NCI-H2227 treated with DMSO at 0.1 percent for 48 hours (cell line): ENCODE measurements at regions not wholly inside any gene's neighbourhood (a gene's known extent, or its start where the extent isn't known, plus 50 kb on each side); places are given as distances from the start of the nearest gene placed in this dataset.

ENCODE experiments used
- DNase-seq: peaks from one replicate; lab custom pipeline; 2025; lab: John Stamatoyannopoulos, UW

DNA sequence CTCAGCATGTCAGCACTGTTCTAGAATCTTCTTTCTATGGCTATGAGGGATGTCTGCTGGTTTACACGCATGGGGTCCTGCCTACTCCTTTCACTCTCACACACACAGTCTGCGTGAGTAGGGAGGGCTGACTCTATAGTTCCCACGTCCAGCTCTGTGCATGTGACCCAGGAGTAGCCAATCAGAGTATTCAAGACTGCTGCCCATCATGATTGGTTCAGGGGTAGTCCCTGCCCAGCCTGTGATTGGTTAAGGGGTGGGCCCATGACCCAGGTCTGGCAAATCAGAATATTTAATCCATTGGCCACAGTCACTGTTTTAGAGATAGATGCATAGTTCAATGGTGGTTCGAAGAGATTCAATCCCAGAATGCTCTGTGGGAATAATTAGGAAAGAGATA is 151.3 kb upstream of the IRX3 start:
- DNase-seq = no peak

DNA sequence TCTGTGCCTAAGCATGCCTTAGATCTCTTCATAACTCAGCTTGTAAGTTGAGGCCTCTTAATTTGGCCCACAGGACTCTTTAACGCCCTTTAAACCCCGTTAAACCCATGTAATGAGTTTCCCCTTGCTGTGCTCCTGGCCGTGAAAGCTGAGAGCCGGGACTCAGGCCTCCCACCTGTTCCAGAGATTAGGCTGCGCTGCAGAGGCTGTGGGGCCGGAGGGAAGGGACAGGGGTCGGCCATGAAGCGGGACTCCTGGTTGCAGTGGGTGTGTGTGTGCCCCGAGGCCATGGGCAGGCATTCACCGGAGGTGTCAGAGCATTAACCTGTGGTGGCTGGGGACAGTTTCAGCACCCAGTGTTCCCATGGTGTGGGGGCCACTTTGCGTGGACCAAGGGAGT is 150.8 kb upstream of the IRX3 start:
- DNase-seq = no peak

GRCh38 chr16:54436346-54436745 is 149.8 kb upstream of the IRX3 start:
- no peak for DNase-seq

GRCh38 chr16:54434859-54435258 is 148.3 kb upstream of the IRX3 start:
- no peak for DNase-seq

DNA sequence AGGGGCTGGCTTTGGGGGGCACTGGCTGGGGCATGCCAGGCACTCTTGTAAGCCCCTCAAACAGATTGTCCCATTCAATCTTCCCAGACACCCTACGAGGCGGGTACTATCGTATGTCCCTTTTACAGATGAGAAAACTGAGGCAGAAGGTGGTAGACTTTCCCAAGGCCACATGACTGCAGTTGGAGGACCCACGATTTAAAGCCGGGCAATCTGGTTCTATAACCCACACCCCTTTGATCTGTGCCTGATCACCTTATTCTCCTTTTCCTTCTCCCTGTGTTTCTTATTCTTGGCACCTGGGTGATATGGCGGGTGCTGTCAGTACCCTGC is 146.3 kb upstream of the IRX3 start:
- no peak for DNase-seq

- no peak for DNase-seq
Observed at GRCh38 chr16:54431997-54432896, 145.7 kb upstream of the IRX3 start.

DNA sequence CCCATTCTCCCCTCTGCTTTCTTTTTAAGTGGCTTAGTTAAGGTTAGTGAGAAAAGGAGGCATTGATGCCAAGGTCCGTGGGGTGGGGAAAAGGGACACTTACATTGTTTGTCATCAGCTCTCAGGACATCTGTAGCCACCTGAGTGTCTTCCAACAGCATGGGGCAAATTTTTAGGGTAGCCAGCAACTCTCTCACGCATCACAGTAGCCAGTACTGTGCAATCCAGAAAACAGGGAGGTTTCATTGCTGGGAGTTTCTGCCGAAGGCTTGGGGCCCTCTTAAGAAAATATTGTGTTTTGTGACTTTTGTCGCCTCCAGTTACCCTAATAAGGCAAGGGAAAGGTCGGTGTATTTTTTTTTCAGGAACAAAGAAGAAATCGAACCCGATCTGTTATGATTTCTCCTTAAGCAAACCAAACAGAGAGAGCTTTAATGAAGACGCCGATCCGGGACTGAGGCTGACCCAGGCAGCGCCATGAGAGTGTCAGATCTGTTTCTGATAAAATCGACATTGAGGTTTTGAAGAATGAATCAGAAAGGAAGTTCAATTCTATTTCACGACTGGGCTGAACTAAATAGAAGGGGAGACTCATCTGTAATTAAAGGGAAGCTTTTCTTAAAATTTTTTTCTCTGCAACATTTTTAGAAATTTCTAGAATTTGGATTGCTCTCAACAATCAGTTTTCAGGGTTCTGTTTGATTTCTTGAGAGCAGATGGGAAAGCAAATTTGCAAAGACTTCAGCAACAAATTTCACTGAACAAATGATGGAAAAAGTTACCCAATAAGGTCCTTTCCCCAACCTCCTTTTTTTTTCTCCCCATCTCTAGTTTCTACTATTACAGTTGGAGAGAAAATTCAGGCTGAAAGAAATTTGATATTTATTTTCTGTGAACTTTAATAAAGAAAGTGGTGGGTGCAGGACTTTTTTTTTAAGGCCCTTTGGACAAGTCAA is 144.7 kb upstream of the IRX3 start:
- DNase-seq = no peak

DNA sequence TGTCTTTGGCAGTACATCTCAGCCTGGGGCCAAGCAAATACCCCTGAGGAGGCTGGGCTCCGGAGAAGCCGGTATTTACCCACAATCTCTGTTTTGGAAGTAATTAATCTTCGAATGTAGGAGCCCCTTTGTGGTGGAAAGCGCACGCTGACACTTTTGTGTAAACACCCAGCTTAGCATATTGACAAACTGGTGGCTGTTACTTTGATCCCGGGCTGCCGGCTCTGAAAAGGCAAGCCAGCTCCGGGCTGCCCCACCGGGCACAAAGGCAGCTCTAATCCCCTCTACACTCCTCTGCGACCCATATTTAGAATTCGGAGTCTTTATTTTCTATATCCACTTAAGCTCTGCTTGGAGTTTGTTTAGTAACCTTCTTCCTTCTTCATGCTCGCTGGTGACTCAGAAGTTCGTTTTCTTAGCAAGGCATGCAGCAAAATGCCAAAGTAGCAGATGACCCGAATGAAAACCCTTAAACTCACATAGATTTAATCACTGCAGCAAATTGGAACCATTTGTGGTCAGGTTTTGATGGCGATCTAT is 144.0 kb upstream of the IRX3 start:
- no peak for DNase-seq

DNA sequence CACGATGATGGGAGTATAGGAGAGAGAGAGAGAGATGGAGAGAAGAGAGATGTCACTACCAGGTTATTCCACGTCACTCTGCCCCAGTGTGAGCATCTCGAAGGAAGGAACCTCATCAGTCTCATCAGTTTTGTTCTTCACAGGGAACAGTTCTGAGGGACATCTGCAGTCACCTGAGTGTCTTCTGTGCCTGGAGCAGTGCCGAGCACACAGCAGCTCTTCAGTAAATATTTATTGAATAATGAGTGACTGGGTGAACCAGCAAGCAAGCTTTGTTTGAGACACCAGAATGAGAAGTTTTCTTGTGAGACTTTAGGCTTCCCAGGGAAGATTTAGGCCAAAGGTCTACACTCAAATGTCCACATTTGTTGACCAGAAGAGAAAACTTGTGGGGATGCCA is 142.4 kb upstream of the IRX3 start:
- DNase-seq = no peak

GRCh38 chr16:54426553-54426849 is 139.9 kb upstream of the IRX3 start:
- DNase-seq = no peak

- DNase-seq = no peak
Observed at GRCh38 chr16:54425681-54426552, 139.3 kb upstream of the IRX3 start.

GRCh38 chr16:54425068-54425467 is 138.5 kb upstream of the IRX3 start:
- DNase-seq = no peak

DNA sequence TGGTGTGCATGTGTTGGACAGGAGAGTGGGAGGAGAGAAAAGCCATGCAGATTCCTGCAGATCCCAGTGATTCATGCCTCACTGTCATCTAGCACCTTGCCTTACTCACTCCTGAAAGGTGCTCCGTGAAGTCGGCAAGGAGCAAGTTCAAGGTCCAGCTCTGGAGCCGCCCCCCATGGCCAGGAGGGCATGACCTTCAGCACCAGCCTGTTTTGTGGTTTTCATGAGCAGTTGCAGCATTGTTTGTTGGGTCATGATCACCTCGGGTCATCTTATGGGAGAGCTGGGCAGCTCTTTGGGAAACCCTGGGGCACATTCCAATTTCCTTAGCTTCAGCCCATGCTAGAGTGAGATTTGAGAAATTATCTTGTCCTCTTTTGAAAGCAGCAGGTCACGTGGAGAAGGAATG is 137.5 kb upstream of the IRX3 start:
- no peak for DNase-seq

- no peak for DNase-seq
Observed at GRCh38 chr16:54422569-54422978, 136.0 kb upstream of the IRX3 start.

DNA sequence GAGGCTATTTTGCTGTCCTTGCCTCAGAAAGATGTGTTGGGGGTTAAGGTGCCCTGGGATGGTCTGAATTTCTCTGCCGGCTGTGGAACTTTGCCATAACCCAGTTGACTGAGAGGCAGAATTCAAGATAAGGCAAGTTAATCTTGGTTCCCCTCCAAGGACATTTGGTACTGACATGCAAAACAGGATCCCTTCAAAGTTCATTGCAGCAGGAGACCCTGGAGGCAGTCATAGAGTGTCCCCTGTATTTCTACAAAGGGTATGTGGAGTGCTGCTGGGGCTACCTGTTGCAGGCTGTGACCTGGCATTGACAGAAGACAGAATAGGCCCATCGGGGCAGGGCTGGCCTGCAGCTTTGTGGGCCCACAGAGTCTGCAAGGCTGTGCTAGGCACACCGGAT is 135.6 kb upstream of the IRX3 start:
- DNase-seq = no peak

- no peak for DNase-seq
Observed at GRCh38 chr16:54421220-54421619, 134.6 kb upstream of the IRX3 start.

DNA sequence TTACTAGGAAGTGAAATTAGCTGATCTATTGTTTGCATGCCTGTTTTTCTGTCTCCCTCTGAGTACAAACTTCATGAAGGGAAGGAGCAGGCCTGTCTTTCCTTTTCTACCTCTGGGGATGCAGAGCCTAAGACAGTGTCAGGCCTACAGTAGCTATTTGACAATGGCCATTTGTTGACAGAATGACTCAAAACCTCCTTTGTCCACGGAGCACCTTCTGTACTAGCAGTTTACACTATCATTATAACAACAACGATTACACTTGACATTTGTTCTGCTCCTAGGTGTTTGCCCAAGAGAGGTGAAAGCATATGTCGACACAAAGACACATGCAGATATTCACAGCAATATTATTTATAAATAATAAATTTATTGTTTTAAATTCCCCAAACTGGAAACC is 132.3 kb upstream of the IRX3 start:
- DNase-seq = no peak

GRCh38 chr16:54417384-54417783 is 130.8 kb upstream of the IRX3 start:
- DNase-seq = no peak

GRCh38 chr16:54414671-54415070 is 128.1 kb upstream of the IRX3 start:
- no peak for DNase-seq

DNA sequence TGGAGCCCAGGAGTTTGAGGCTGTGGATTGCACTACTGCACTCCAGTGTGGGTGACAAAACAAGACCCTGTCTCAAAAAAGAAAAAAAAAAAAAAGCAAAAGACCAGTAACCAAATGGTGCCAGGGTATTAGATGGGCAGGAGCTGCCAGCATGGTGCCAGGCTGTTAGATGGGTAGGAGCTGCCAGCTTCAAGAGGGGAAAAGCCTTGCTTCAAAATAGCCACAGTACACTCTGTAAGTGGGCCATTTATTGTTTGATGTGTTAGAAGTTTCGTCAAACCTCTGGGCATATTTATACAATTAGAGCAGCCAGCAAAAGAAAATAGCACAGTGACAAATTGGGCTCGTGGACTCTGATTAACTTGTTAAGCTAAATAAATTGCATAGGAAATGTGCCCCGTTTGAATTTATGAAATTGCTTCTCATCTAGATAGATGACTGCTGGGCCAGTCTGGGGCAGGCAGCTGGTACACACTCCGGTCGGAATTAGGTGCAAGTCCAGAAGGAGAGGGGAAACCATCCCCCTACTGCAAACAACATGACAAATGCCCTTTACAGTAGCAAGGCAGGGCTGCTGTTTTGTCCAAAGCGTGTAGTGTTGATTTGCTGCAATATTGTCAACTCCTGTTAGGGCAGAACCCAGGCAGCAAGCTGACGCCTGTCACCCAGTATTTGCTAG is 126.3 kb upstream of the IRX3 start:
- no peak for DNase-seq

DNA sequence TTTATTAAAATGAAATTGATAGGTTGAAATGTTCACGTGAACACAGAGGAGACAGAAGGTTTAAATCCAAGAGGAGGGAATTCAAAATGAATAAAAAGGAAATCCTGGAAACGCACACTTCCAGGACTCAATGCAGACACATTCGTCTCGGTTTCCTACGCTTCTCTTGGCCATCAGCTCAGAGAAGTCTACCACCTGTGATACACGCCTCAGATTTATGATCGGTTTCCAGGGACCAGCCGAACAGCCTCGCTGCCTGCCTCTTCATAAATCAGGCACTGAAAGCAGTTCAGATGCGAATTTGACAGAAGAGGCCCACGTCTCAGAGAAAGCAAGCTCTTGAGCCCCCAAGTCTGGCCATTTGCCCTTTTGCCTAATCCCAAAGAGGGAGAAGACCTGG is 125.5 kb upstream of the IRX3 start:
- DNase-seq = no peak

DNA sequence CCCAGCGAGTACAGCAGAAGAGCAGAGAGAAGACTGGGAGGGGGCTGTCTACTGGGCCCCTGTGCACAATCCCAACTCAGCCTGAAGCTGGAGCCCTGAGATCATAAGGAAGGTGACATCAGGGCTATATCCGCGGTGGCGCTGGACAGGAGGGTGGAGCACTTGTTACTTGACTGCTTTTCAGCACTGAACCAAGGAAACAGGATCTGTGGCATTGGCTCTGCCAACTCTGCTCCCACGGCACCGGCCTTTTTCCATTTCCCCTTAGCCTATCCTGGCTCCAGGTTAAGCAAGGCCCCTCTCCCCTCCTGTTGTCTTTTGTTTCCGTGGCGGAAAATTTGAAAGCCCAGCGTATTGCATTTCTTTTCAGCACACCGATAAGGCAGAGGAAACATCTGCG is 125.0 kb upstream of the IRX3 start:
- no peak for DNase-seq
